ENCODE measurements at regions not wholly inside any gene's neighbourhood (a gene's known extent, or its start where the extent isn't known, plus 50 kb on each side); places are given as distances from the start of the nearest gene placed in this dataset.

DNA sequence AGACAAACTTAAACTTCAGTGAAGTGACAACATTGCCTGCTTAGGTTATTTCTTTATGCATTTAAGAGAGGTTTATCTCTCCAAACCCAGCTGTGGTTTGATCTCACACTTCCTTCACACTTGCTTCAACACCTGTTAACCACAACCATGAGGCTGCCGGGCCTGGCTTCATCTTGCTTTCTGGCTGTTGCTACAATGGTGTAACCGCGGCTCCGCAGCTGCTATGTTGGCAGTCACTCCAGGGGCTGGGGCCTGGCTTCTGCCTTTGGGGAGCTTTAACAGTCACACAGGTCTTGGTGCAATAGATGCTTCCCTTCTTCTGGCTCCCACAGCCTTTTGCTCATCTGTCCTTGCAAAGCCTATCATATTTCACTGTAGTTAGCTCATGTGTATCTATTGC lies 72.9 kb upstream of the MNS1 start:
- TF ChIP-seq, protein P1, sequence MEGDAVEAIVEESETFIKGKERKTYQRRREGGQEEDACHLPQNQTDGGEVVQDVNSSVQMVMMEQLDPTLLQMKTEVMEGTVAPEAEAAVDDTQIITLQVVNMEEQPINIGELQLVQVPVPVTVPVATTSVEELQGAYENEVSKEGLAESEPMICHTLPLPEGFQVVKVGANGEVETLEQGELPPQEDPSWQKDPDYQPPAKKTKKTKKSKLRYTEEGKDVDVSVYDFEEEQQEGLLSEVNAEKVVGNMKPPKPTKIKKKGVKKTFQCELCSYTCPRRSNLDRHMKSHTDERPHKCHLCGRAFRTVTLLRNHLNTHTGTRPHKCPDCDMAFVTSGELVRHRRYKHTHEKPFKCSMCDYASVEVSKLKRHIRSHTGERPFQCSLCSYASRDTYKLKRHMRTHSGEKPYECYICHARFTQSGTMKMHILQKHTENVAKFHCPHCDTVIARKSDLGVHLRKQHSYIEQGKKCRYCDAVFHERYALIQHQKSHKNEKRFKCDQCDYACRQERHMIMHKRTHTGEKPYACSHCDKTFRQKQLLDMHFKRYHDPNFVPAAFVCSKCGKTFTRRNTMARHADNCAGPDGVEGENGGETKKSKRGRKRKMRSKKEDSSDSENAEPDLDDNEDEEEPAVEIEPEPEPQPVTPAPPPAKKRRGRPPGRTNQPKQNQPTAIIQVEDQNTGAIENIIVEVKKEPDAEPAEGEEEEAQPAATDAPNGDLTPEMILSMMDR (conservative IDR thresholded peaks at IDR 0.05; ENCODE audit: low read depth, low read length) = no peak
- TF ChIP-seq EZH2phosphoT487 (IDR thresholded peaks at IDR 0.05; ENCODE audit: borderline replicate concordance, low read length) (no peak), EZH2 (IDR thresholded peaks at IDR 0.05; ENCODE audit: low read length, unreplicated experiment) (no peak)

Measured in PC-3 (cell line).